ENCODE measurements at regions not wholly inside any gene's neighbourhood (a gene's known extent, or its start where the extent isn't known, plus 50 kb on each side); places are given as distances from the start of the nearest gene placed in this dataset.
"Not testable (repeated sequence)": the region's sequence is repeated elsewhere in the genome, so short reads cannot be mapped to it uniquely, and the experiment has no call there.

DNA sequence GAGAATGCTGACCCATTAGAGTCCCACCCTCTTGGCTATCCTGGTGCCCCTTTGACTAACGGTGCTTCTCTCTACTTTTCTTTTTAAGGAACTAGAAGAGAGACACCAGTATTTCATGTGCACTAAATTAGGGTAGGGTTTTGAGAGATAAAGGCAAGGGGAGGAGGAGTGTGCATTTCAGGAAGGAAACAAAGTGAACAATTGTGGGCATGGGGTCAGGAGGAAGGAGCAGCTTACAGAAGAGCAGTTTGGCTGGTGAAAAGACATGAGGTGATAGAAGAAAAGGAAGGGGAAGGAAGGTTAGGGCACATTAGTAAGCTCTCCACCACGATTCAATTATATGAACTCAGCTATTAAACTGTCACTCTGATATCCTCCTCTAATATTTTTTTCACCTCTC is 105.8 kb upstream of the CTAGE1 start:
- Mint-ChIP-seq H3K9me3 (peaks cover 4% of the 10 kb centered on the region), H3K36me3 (peaks cover 3% of the 10 kb centered on the region), H3K27me3 (ENCODE audit: low read depth) (no peaks in the 10 kb centered on the region), H3K4me3 (no peak overlapping the region), H3K27ac (no peak overlapping the region), H3K4me1 (peaks cover 21% of the 10 kb centered on the region)
- TF ChIP-seq, protein P1, sequence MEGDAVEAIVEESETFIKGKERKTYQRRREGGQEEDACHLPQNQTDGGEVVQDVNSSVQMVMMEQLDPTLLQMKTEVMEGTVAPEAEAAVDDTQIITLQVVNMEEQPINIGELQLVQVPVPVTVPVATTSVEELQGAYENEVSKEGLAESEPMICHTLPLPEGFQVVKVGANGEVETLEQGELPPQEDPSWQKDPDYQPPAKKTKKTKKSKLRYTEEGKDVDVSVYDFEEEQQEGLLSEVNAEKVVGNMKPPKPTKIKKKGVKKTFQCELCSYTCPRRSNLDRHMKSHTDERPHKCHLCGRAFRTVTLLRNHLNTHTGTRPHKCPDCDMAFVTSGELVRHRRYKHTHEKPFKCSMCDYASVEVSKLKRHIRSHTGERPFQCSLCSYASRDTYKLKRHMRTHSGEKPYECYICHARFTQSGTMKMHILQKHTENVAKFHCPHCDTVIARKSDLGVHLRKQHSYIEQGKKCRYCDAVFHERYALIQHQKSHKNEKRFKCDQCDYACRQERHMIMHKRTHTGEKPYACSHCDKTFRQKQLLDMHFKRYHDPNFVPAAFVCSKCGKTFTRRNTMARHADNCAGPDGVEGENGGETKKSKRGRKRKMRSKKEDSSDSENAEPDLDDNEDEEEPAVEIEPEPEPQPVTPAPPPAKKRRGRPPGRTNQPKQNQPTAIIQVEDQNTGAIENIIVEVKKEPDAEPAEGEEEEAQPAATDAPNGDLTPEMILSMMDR (IDR thresholded peaks at IDR 0.05; ENCODE audit: unreplicated experiment), result no peak
- no peak for DNase-seq (ENCODE audit: low spot score in 2 of 2, unreplicated experiment in 2 of 2)

DNA sequence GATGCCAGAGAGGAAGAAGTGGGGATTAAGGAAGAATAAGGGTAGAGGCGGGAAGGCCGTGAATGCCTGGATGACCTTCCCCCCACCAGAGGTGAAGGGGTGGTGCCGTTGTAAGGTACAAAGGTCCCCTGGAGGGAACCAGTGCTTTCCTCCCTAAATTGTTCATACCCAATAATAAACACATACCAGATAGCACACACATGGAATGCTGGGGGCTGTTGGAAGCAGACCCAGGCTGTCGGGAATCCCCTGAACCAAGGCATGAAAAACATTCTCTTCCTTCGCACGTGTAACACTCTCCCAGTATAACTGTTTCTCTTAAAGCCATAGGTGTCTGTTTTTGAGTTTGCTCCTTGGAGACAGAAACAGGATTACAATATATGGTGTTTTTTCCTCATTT is 107.1 kb upstream of the CTAGE1 start:
- H3K4me3 Mint-ChIP-seq, result no peak overlapping the region
- peak overlapping the region; percentile 53 for H3K27ac Mint-ChIP-seq
- DNase-seq (ENCODE audit: low spot score in 2 of 2, unreplicated experiment in 2 of 2), result no peak
- TF ChIP-seq, protein P1 (IDR thresholded peaks at IDR 0.05; ENCODE audit: unreplicated experiment), result no peak
- H3K4me1 Mint-ChIP-seq, result peaks cover 17% of the 10 kb centered on the region
- H3K27me3 Mint-ChIP-seq (ENCODE audit: low read depth), result no peaks in the 10 kb centered on the region
- H3K9me3 Mint-ChIP-seq, result peaks cover 4% of the 10 kb centered on the region
- peaks cover 3% of the 10 kb centered on the region for H3K36me3 Mint-ChIP-seq

DNA sequence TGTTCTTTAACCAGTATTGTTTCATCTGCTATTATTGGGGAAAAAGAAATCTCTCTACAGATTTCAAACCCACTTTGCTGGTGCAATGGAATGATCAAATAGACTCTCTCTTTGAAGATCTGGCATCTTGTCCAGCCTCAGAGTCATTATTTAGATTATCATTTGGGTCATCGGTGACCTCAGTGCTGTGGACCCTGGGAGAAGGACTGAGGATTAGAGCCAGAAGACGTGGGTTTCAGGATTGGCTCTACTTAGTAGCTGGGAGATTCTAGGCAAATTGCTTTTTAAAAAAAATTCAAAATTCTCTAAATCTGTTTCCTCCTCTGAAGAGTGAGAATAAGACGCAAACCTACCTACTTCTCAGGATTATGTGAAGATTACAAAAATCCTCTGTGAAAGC is 107.6 kb upstream of the CTAGE1 start:
- DNase-seq (ENCODE audit: low spot score in 2 of 2, unreplicated experiment in 2 of 2), result no peak
- TF ChIP-seq, protein P1 (IDR thresholded peaks at IDR 0.05; ENCODE audit: unreplicated experiment), result no peak
- no peak overlapping the region for H3K27ac Mint-ChIP-seq
- H3K4me1 Mint-ChIP-seq, result peaks cover 17% of the 10 kb centered on the region
- peaks cover 3% of the 10 kb centered on the region for H3K36me3 Mint-ChIP-seq
- no peak overlapping the region for H3K4me3 Mint-ChIP-seq
- peaks cover 4% of the 10 kb centered on the region for H3K9me3 Mint-ChIP-seq
- H3K27me3 Mint-ChIP-seq (ENCODE audit: low read depth), result no peaks in the 10 kb centered on the region

DNA sequence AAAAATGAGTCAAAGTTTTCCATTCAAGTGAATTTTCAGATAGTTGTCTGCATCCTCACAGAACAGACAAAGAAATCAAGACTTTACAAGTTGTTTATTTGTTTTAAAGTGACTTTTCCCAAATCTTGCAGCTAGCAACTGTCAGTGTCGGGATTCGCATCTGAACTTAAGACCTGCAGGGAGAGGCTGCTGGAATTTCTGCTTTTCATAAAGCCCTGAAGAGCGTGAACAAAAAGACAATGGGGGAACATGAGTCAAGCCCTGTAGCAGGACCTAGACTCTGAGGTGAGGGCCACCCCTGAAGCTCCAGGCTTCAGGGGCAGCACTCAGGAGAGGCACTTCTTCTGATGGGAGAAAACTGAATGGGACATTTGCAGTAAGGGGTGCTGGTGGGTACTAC is 108.2 kb upstream of the CTAGE1 start:
- Mint-ChIP-seq H3K27ac (no peak overlapping the region), H3K4me3 (no peak overlapping the region), H3K27me3 (ENCODE audit: low read depth) (no peaks in the 10 kb centered on the region), H3K9me3 (peaks cover 4% of the 10 kb centered on the region), H3K4me1 (peaks cover 17% of the 10 kb centered on the region), H3K36me3 (peaks cover 3% of the 10 kb centered on the region)
- no peak for DNase-seq (ENCODE audit: low spot score in 2 of 2, unreplicated experiment in 2 of 2)
- TF ChIP-seq, protein P1 (IDR thresholded peaks at IDR 0.05; ENCODE audit: unreplicated experiment), result no peak

DNA sequence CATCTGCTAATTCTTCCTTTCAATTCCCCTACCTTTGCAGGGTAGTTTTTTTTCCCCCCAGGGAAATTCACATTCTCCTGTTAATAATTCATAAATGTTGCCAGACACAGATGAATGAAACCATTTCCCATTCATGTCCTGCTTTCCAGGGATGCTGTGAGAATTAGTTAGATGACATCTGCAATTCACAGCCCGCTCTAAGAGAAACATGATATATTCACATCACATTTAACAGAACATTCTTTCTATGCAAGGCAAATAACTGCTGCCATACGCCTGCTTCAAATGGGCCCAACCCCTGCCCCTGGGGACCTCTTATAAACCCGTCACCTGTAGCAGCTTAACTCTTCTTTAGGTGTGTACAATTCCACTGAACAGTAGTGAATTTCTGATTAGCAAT is 110.6 kb upstream of the CTAGE1 start:
- H3K27me3 Mint-ChIP-seq (ENCODE audit: low read depth), result no peaks in the 10 kb centered on the region
- peaks cover 17% of the 10 kb centered on the region for H3K4me1 Mint-ChIP-seq
- no peak overlapping the region for H3K27ac Mint-ChIP-seq
- peaks cover 4% of the 10 kb centered on the region for H3K9me3 Mint-ChIP-seq
- H3K36me3 Mint-ChIP-seq, result peaks cover 3% of the 10 kb centered on the region
- DNase-seq (ENCODE audit: low spot score in 2 of 2, unreplicated experiment in 2 of 2), result no peak
- no peak overlapping the region for H3K4me3 Mint-ChIP-seq
- TF ChIP-seq, protein P1 (IDR thresholded peaks at IDR 0.05; ENCODE audit: unreplicated experiment), result no peak

DNA sequence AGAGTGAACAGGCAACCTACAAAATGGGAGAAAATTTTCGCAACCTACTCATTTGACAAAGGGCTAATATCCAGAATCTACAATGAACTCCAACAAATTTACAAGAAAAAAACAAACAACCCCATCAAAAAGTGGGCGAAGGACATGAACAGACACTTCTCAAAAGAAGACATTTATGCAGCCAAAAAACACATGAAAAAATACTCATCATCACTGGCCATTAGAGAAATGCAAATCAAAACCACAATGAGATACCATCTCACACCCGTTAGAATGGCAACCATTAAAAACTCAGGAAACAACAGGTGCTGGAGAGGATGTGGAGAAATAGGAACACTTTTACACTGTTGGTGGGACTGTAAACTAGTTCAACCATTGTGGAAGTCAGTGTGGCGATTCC is 117.0 kb upstream of the CTAGE1 start:
- not testable (repeated sequence) for DNase-seq (ENCODE audit: low spot score in 2 of 2, unreplicated experiment in 2 of 2); H3K4me3 Mint-ChIP-seq; H3K4me1 Mint-ChIP-seq; H3K27me3 Mint-ChIP-seq (ENCODE audit: low read depth); H3K9me3 Mint-ChIP-seq; H3K27ac Mint-ChIP-seq; H3K36me3 Mint-ChIP-seq
